Cerebellar nuclear complex (tissue), 1 donor: ENCODE measurements at regions not wholly inside any gene's neighbourhood (a gene's known extent, or its start where the extent isn't known, plus 50 kb on each side); places are given as distances from the start of the nearest gene placed in this dataset.
"Not testable (repeated sequence)": the region's sequence is repeated elsewhere in the genome, so short reads cannot be mapped to it uniquely, and the experiment has no call there.

Source experiments
- DNase-seq, 2 experiments: peaks; one replicate each; lab custom pipeline; 2025; lab: John Stamatoyannopoulos, UW

GRCh38 chr5:98206566-98206965 lies 566.9 kb upstream of the RGMB start:
- DNase-seq = no peak

- DNase-seq = no peak
Observed at GRCh38 chr5:98209418-98209817, 564.0 kb upstream of the RGMB start.

- no peak for DNase-seq
Observed at GRCh38 chr5:98214240-98215051, 559.0 kb upstream of the RGMB start.

- DNase-seq = no peak
Observed at GRCh38 chr5:98217138-98217537, 556.3 kb upstream of the RGMB start.

GRCh38 chr5:98218838-98219237 lies 554.6 kb upstream of the RGMB start:
- DNase-seq = no peak

GRCh38 chr5:98227489-98227888 lies 546.0 kb upstream of the RGMB start:
- DNase-seq = no peak

GRCh38 chr5:98231089-98231488 lies 542.4 kb upstream of the RGMB start:
- DNase-seq = no peak

GRCh38 chr5:98237794-98238193 lies 535.7 kb upstream of the RGMB start:
- DNase-seq = not testable (repeated sequence)

GRCh38 chr5:98243972-98244371 lies 529.5 kb upstream of the RGMB start:
- DNase-seq = no peak

GRCh38 chr5:98248949-98249348 lies 524.5 kb upstream of the RGMB start:
- DNase-seq = no peak

- no peak for DNase-seq
Observed at GRCh38 chr5:98258939-98259338, 514.5 kb upstream of the RGMB start.

- no peak for DNase-seq
Observed at GRCh38 chr5:98259595-98259994, 513.9 kb upstream of the RGMB start.

GRCh38 chr5:98263084-98263483 lies 510.4 kb upstream of the RGMB start:
- no peak for DNase-seq

- DNase-seq = no peak
Observed at GRCh38 chr5:98268162-98268860, 505.2 kb upstream of the RGMB start.

- DNase-seq = no peak
Observed at GRCh38 chr5:98275980-98276379, 497.5 kb upstream of the RGMB start.

- no peak for DNase-seq
Observed at GRCh38 chr5:98282521-98282920, 490.9 kb upstream of the RGMB start.

- DNase-seq = no peak
Observed at GRCh38 chr5:98292496-98292895, 481.0 kb upstream of the RGMB start.

- no peak for DNase-seq
Observed at GRCh38 chr5:98296426-98296825, 477.0 kb upstream of the RGMB start.

- DNase-seq = no peak
Observed at GRCh38 chr5:98299435-98299834, 474.0 kb upstream of the RGMB start.

- no peak for DNase-seq
Observed at GRCh38 chr5:98301547-98301946, 471.9 kb upstream of the RGMB start.

GRCh38 chr5:98307811-98308210 lies 465.7 kb upstream of the RGMB start:
- DNase-seq = no peak

GRCh38 chr5:98308231-98308630 lies 465.2 kb upstream of the RGMB start:
- DNase-seq = no peak

- no peak for DNase-seq
Observed at GRCh38 chr5:98308960-98309359, 464.5 kb upstream of the RGMB start.
